ENCODE measurements at regions not wholly inside any gene's neighbourhood (a gene's known extent, or its start where the extent isn't known, plus 50 kb on each side); places are given as distances from the start of the nearest gene placed in this dataset.
"Not testable (repeated sequence)": the region's sequence is repeated elsewhere in the genome, so short reads cannot be mapped to it uniquely, and the experiment has no call there.

DNA sequence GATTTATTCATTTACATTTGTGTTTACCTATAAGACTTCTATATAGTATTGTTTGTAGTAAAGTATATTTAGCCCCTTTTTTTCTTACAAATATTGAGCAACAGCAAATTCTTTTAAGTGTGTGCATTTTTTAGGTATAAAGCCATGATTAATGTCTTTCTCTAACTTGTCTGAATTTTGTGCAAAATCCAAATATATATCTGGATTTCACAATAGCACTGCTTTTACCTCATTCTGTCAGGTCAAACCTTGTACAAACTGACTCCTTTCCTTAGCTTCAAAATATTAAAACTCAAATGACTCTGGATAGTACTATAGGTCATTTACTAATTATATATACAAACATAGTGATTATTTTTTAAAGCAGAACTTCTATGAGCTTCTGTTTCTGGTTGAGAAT is 563.0 kb upstream of the SPRY2 start:
- H3K79me2 ChIP-seq (ENCODE audit: insufficient read depth, low read length), result no peaks in the 10 kb centered on the region
- no peaks in the 10 kb centered on the region for H4K20me1 ChIP-seq (ENCODE audit: insufficient read depth, low read length)
- DNase-seq (ENCODE audit: insufficient read length, low spot score, missing footprints), result no peak
- no peak overlapping the region for H3K4me2 ChIP-seq (ENCODE audit: insufficient read depth, low read length)
- no peak overlapping the region for H3K27ac ChIP-seq (ENCODE audit: low read depth, low read length)
- H3K4me1 ChIP-seq (ENCODE audit: insufficient read depth, low read length), result no peaks in the 10 kb centered on the region
- H3K9me3 ChIP-seq (ENCODE audit: low read depth, low read length), result no peaks in the 10 kb centered on the region
- H3K27me3 ChIP-seq (ENCODE audit: insufficient read depth, low read length), result no peaks in the 10 kb centered on the region
- H3K4me3 ChIP-seq (ENCODE audit: insufficient read depth, low read length), result no peak overlapping the region
- H2AFZ ChIP-seq (ENCODE audit: low read length), result no peak overlapping the region
- no peaks in the 10 kb centered on the region for H3K36me3 ChIP-seq (ENCODE audit: insufficient read depth, low read length)
- TF ChIP-seq, protein P1, sequence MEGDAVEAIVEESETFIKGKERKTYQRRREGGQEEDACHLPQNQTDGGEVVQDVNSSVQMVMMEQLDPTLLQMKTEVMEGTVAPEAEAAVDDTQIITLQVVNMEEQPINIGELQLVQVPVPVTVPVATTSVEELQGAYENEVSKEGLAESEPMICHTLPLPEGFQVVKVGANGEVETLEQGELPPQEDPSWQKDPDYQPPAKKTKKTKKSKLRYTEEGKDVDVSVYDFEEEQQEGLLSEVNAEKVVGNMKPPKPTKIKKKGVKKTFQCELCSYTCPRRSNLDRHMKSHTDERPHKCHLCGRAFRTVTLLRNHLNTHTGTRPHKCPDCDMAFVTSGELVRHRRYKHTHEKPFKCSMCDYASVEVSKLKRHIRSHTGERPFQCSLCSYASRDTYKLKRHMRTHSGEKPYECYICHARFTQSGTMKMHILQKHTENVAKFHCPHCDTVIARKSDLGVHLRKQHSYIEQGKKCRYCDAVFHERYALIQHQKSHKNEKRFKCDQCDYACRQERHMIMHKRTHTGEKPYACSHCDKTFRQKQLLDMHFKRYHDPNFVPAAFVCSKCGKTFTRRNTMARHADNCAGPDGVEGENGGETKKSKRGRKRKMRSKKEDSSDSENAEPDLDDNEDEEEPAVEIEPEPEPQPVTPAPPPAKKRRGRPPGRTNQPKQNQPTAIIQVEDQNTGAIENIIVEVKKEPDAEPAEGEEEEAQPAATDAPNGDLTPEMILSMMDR (IDR thresholded peaks at IDR 0.05; ENCODE audit: extremely low read depth, low read depth, low read length), result no peak

DNA sequence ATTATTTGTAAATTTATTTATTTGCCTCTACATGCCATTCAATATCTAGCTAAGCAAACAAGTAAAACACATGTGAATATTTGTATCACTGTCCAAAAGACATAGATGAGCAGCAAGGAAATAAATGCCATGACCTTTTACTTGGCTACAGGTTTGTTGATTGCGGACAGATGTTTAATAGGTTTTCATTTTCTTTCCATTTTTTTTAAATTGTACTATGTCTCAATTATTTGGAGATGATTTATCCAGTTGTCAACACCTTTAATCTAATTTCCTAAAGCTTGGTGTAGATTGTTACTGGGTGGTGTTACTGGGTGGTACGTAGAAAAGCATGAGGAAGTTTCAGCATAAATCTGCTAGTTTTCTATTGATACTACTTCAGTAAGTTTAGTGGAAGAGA is 560.6 kb upstream of the SPRY2 start:
- Histone ChIP-seq H3K9me3 (ENCODE audit: low read depth, low read length) (no peaks in the 10 kb centered on the region), H2AFZ (ENCODE audit: low read length) (no peak overlapping the region), H3K4me1 (ENCODE audit: insufficient read depth, low read length) (no peaks in the 10 kb centered on the region), H3K27me3 (ENCODE audit: insufficient read depth, low read length) (no peaks in the 10 kb centered on the region), H3K4me2 (ENCODE audit: insufficient read depth, low read length) (no peak overlapping the region), H3K4me3 (ENCODE audit: insufficient read depth, low read length) (no peak overlapping the region), H3K27ac (ENCODE audit: low read depth, low read length) (no peak overlapping the region), H4K20me1 (ENCODE audit: insufficient read depth, low read length) (no peaks in the 10 kb centered on the region), H3K79me2 (ENCODE audit: insufficient read depth, low read length) (no peaks in the 10 kb centered on the region), H3K36me3 (ENCODE audit: insufficient read depth, low read length) (no peaks in the 10 kb centered on the region)
- DNase-seq (ENCODE audit: insufficient read length, low spot score, missing footprints), result no peak
- TF ChIP-seq, protein P1 (IDR thresholded peaks at IDR 0.05; ENCODE audit: extremely low read depth, low read depth, low read length), result no peak

DNA sequence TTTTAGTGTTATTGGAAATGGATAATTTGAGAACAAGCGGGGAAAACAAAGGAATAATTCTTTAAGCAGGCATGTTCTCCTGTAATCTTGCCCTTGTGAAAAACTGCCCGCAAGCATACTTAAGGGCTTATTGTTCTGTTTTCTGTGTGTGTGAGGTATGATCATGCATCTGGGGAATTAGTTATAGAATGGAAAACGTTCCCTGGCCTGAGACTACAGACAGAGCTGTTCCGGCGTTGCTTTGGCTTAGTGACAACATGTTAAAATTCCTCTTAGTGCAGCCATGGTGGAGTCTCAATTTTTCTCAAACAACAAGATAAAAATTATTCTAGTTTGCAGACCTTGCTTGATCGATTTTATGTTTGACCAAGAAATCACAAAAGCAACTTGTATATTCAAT is 560.2 kb upstream of the SPRY2 start:
- H2AFZ ChIP-seq (ENCODE audit: low read length), result no peak overlapping the region
- H3K9me3 ChIP-seq (ENCODE audit: low read depth, low read length), result no peaks in the 10 kb centered on the region
- no peak for DNase-seq (ENCODE audit: insufficient read length, low spot score, missing footprints)

DNA sequence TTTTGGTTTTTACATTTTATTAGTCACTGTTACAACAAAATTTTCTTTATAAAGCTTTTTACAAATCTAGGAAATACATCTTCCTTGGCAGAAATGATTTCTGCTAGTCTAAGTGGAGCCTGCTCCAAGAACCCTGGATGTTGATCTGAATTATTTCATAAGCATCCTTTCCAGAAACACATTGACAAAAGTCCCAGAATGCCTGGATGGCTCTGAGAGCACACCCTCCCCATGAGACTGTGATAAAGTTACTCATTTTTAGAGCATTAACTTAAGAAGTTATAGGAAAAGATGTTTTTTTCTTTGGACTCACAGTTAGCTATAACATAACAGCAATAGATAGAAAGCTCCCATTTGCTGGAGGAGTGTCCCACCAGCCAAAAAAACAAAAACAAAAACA is 559.6 kb upstream of the SPRY2 start:
- no peaks in the 10 kb centered on the region for H4K20me1 ChIP-seq (ENCODE audit: insufficient read depth, low read length)
- no peak overlapping the region for H3K4me3 ChIP-seq (ENCODE audit: insufficient read depth, low read length)
- no peaks in the 10 kb centered on the region for H3K9me3 ChIP-seq (ENCODE audit: low read depth, low read length)
- no peak overlapping the region for H2AFZ ChIP-seq (ENCODE audit: low read length)
- no peaks in the 10 kb centered on the region for H3K36me3 ChIP-seq (ENCODE audit: insufficient read depth, low read length)
- H3K27ac ChIP-seq (ENCODE audit: low read depth, low read length), result no peak overlapping the region
- DNase-seq (ENCODE audit: insufficient read length, low spot score, missing footprints), result no peak
- TF ChIP-seq, protein P1 (IDR thresholded peaks at IDR 0.05; ENCODE audit: extremely low read depth, low read depth, low read length), result no peak
- H3K79me2 ChIP-seq (ENCODE audit: insufficient read depth, low read length), result no peaks in the 10 kb centered on the region
- H3K4me1 ChIP-seq (ENCODE audit: insufficient read depth, low read length), result no peaks in the 10 kb centered on the region
- no peak overlapping the region for H3K4me2 ChIP-seq (ENCODE audit: insufficient read depth, low read length)
- no peaks in the 10 kb centered on the region for H3K27me3 ChIP-seq (ENCODE audit: insufficient read depth, low read length)

More for the DNA sequence above, 560.2 kb upstream of the SPRY2 start:
- H3K36me3 ChIP-seq (ENCODE audit: insufficient read depth, low read length), result no peaks in the 10 kb centered on the region
- no peaks in the 10 kb centered on the region for H3K27me3 ChIP-seq (ENCODE audit: insufficient read depth, low read length)
- no peaks in the 10 kb centered on the region for H4K20me1 ChIP-seq (ENCODE audit: insufficient read depth, low read length)
- H3K79me2 ChIP-seq (ENCODE audit: insufficient read depth, low read length), result no peaks in the 10 kb centered on the region
- no peak overlapping the region for H3K4me2 ChIP-seq (ENCODE audit: insufficient read depth, low read length)
- TF ChIP-seq, protein P1 (IDR thresholded peaks at IDR 0.05; ENCODE audit: extremely low read depth, low read depth, low read length), result no peak
- H3K27ac ChIP-seq (ENCODE audit: low read depth, low read length), result no peak overlapping the region
- no peak overlapping the region for H3K4me3 ChIP-seq (ENCODE audit: insufficient read depth, low read length)
- H3K4me1 ChIP-seq (ENCODE audit: insufficient read depth, low read length), result no peaks in the 10 kb centered on the region

DNA sequence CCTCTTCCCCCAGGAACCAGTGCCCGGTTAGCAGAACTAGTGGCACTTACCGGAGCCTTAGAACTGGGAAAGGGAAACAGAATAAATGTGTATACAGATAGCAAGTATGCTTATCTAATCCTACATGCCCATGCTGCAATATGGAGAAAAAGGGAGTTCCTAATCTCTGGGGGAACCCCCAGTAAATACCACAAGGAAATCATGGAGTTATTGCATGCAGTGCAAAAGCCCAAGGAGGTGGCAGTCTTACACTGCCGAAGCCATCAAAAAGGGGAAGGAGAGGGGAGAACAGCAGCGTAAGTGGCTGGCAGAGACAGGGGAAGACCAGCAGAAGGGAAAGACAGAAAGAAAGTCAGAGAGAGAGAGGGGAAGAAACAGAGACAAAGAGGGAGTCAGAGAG is 556.7 kb upstream of the SPRY2 start:
- H3K27me3 ChIP-seq (ENCODE audit: insufficient read depth, low read length); H2AFZ ChIP-seq (ENCODE audit: low read length); H3K79me2 ChIP-seq (ENCODE audit: insufficient read depth, low read length); H3K4me3 ChIP-seq (ENCODE audit: insufficient read depth, low read length); H3K27ac ChIP-seq (ENCODE audit: low read depth, low read length); H4K20me1 ChIP-seq (ENCODE audit: insufficient read depth, low read length); H3K4me2 ChIP-seq (ENCODE audit: insufficient read depth, low read length); H3K4me1 ChIP-seq (ENCODE audit: insufficient read depth, low read length); H3K9me3 ChIP-seq (ENCODE audit: low read depth, low read length); H3K36me3 ChIP-seq (ENCODE audit: insufficient read depth, low read length); DNase-seq (ENCODE audit: insufficient read length, low spot score, missing footprints): not testable (repeated sequence)

Data from osteoblast (primary cell).